ENCODE measurements at regions not wholly inside any gene's neighbourhood (a gene's known extent, or its start where the extent isn't known, plus 50 kb on each side); places are given as distances from the start of the nearest gene placed in this dataset.

DNA sequence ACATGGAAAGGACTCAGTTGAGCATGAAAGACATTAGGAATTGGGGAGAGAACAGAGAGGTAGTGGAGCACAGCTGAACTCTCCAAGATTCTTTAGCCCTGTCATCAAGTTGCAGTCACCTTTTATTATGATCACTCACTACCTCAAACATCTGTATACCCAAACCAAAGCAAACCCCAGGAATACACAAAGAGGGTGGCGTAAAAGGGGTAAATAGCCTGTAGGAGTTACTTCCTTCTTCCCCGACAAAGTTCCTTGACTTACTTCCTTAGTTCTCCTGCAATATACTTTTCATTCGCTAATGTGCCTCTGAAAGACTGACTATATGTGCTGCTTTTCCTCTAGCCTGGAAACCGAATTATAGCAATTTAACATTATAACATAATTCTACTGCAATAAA lies 159.9 kb downstream of the SPRY1 start:
- WGBS, 2 experiments (ENCODE audit: insufficient coverage in 2 of 2), result 83 to 86% methylated on average over 1 to 2 of the region's 4 CpGs
- Histone ChIP-seq H3K36me3 (ENCODE audit: control insufficient read depth, insufficient read depth, low read length) (no peaks in the 10 kb centered on the region), H3K4me1 (ENCODE audit: control insufficient read depth, insufficient read depth, low read length, poor library complexity, severe bottlenecking) (peaks cover 18% of the 10 kb centered on the region), H3K4me3 (ENCODE audit: extremely low read depth, insufficient read depth, low read length, poor library complexity, severe bottlenecking) (no peak overlapping the region), H3K9me3 (ENCODE audit: control insufficient read depth, low read length) (no peaks in the 10 kb centered on the region), H3K27ac (ENCODE audit: low read depth, low read length, severe bottlenecking) (no peak overlapping the region)

DNA sequence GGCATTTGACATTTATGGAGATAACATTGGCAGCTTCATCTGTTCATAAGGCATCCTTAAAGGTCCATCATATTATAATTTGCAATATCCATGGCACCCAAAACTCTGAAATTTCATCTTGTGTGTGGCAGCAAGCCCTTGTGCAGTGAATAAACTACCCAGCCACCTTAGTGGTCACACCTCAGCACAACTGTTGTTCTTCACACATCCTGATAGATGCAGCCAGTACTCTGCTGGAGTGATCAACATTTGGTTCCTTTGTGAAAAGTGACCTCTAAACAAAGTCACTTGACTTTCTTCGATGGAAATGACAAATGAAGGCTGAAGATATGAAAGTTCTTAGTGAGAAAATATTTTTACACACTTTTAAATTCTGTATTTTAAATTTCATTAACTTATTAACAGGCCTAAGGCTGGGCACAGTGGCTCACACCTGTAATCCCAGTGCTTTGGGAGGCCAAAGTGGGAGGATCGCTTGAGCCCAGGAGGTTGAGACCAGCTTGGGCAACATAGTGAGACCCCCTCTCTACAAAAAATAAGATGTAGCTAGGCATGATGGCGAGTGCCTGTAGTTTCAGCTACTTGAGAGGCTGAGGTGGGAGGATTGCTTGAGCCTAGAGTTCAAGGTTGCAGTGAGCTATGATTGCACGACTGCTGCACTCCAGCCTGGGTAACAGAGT lies 161.4 kb downstream of the SPRY1 start:
- H3K36me3 ChIP-seq (ENCODE audit: control insufficient read depth, insufficient read depth, low read length), result no peaks in the 10 kb centered on the region
- H3K4me1 ChIP-seq (ENCODE audit: control insufficient read depth, insufficient read depth, low read length, poor library complexity, severe bottlenecking), result peaks cover 18% of the 10 kb centered on the region
- H3K27ac ChIP-seq (ENCODE audit: low read depth, low read length, severe bottlenecking), result no peak overlapping the region
- 92 to 94% methylated on average over 2 of the region's 4 CpGs for WGBS, 2 experiments (ENCODE audit: insufficient coverage in 2 of 2)
- no peak overlapping the region for H3K4me3 ChIP-seq (ENCODE audit: extremely low read depth, insufficient read depth, low read length, poor library complexity, severe bottlenecking)
- no peaks in the 10 kb centered on the region for H3K9me3 ChIP-seq (ENCODE audit: control insufficient read depth, low read length)

DNA sequence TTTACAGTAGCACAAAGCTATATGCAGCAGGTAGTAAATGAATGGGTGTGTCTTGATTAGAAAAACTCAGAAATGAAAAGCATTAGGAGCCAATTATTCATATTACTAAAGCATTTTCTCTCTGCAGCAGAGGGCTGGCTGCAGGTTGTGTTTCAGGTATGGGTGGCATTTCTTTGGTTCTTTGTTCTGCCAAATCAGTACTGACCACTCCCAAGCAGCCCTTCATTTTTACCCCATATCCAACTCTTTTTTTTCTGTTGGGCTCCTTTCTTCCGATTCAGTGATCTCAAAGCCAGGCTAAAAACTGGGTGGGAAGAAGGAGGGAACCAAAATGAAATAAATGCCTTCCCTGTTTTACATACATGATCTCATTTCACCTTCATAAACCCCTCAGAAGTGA lies 162.3 kb downstream of the SPRY1 start:
- 100% methylated on average over 1 of the region's 1 CpG; no CpG with 5 or more reads in 1 of the 2 experiments for WGBS, 2 experiments (ENCODE audit: insufficient coverage in 2 of 2)

DNA sequence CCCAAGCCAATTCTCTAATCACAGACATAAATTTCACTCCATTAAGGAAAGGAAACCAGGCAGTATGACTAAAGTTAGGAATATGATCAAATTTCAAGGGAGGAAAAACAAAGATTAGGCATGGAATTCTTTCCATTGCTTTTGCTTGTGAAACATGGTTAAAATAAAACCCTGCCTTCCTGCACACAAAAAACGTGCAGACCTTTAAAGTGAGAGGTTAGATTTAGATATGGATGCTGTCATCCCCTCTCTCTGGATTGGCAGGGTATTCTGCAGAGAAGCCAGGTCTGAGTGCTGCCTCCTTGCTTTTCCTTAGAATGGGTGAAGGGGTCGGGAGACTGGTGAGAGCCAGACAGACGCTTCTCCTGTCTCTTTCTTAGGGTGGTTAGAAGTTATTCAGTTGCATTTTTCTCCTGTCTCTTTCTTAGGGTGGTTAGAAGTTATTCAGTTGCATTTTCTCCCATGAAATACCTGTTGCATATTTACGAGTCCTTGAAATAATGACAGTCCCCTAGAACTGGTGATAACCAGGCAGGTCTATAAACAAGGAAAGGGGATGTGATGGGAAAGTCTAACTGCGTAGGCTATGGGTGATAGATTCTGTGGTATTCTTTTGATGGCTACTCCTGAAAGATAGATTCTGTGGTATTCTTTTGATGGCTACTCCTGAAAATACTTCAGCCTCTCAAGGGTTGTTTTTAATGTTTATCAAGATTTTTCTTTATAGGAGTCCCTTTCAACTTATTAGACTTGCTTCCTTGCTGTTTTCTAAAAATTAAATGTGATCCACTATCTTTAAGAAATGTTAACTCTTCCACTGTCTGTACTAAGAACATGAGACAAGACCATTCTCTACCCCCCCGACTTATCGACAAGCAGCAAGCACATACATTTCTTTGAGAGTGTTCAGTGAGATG lies 163.6 kb downstream of the SPRY1 start:
- Histone ChIP-seq H3K4me3 (ENCODE audit: extremely low read depth, insufficient read depth, low read length, poor library complexity, severe bottlenecking) (no peak overlapping the region), H3K27ac (ENCODE audit: low read depth, low read length, severe bottlenecking) (no peak overlapping the region), H3K4me1 (ENCODE audit: control insufficient read depth, insufficient read depth, low read length, poor library complexity, severe bottlenecking) (peaks cover 18% of the 10 kb centered on the region), H3K9me3 (ENCODE audit: control insufficient read depth, low read length) (no peaks in the 10 kb centered on the region), H3K36me3 (ENCODE audit: control insufficient read depth, insufficient read depth, low read length) (no peaks in the 10 kb centered on the region)
- WGBS, 2 experiments (ENCODE audit: insufficient coverage in 2 of 2), result 48 to 80% methylated on average over 2 of the region's 7 CpGs

More for the DNA sequence above, 162.3 kb downstream of the SPRY1 start:
- H3K4me3 ChIP-seq (ENCODE audit: extremely low read depth, insufficient read depth, low read length, poor library complexity, severe bottlenecking), result no peak overlapping the region
- H3K4me1 ChIP-seq (ENCODE audit: control insufficient read depth, insufficient read depth, low read length, poor library complexity, severe bottlenecking), result peaks cover 18% of the 10 kb centered on the region
- no peaks in the 10 kb centered on the region for H3K9me3 ChIP-seq (ENCODE audit: control insufficient read depth, low read length)
- no peaks in the 10 kb centered on the region for H3K36me3 ChIP-seq (ENCODE audit: control insufficient read depth, insufficient read depth, low read length)
- no peak overlapping the region for H3K27ac ChIP-seq (ENCODE audit: low read depth, low read length, severe bottlenecking)

DNA sequence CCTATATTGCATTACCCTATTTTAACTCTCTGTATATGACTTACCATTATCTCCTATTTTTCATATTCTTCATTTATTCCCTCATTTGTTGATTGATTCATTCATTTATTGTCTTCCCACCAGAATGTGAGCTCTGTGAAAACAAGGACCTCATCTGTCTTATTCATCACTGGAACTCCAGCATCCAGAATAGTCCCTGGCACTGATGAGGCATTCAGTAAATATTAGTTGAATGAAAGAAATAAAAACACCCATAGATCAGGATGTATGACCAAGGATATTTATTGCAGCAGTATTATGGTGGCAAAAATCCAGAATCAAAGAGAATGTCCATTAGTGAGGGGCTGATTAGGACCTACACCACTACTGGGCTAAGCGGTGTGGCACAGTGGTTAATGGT lies 164.9 kb downstream of the SPRY1 start:
- H3K27ac ChIP-seq (ENCODE audit: low read depth, low read length, severe bottlenecking), result no peak overlapping the region
- H3K9me3 ChIP-seq (ENCODE audit: control insufficient read depth, low read length), result peaks cover 3% of the 10 kb centered on the region
- H3K36me3 ChIP-seq (ENCODE audit: control insufficient read depth, insufficient read depth, low read length), result no peaks in the 10 kb centered on the region
- H3K4me3 ChIP-seq (ENCODE audit: extremely low read depth, insufficient read depth, low read length, poor library complexity, severe bottlenecking), result no peak overlapping the region
- peaks cover 8% of the 10 kb centered on the region for H3K4me1 ChIP-seq (ENCODE audit: control insufficient read depth, insufficient read depth, low read length, poor library complexity, severe bottlenecking)
- no CpG with 5 or more reads among the region's 1 CpG for WGBS, 2 experiments (ENCODE audit: insufficient coverage in 2 of 2)

DNA sequence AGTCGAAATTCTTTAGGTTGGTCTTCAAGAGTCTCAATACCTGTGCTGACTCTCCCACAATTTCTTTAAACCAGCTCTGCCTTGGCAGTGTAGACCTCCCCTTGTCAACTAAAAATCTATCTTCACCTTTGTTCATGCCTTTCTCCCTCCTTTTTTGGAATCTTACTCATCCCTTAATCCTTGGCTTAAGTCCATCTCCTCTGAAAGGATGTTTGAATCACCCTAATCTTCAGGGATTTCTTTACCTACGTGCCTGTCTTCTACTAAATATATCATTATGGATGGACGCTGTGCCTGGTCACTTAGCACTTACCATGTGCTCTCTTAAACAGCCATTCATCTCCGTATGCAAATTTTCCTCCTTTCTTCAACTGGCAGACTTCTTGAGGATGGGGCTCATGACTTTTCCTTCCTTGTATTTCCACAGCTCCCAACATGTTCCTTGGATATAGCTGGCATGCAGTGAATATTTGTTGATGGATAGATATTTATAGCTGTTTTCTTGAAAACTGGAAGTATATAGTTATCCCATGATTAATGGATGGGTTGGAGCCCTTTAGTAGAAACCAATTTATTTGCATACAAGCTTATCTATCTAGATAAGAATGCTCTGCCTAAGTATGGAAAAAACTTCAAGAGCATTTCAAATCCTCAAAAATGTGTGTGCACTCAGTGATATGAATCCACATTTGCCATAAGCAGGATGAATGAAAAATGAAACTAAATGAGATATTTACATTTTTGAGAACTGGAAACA lies 166.6 kb downstream of the SPRY1 start:
- H3K27ac ChIP-seq (ENCODE audit: low read depth, low read length, severe bottlenecking), result no peak overlapping the region
- H3K36me3 ChIP-seq (ENCODE audit: control insufficient read depth, insufficient read depth, low read length), result no peaks in the 10 kb centered on the region
- no peak overlapping the region for H3K4me3 ChIP-seq (ENCODE audit: extremely low read depth, insufficient read depth, low read length, poor library complexity, severe bottlenecking)
- H3K9me3 ChIP-seq (ENCODE audit: control insufficient read depth, low read length), result peaks cover 6% of the 10 kb centered on the region
- H3K4me1 ChIP-seq (ENCODE audit: control insufficient read depth, insufficient read depth, low read length, poor library complexity, severe bottlenecking), result peaks cover 7% of the 10 kb centered on the region
- 90 to 94% methylated on average over 4 of the region's 4 CpGs for WGBS, 2 experiments (ENCODE audit: insufficient coverage in 2 of 2)

DNA sequence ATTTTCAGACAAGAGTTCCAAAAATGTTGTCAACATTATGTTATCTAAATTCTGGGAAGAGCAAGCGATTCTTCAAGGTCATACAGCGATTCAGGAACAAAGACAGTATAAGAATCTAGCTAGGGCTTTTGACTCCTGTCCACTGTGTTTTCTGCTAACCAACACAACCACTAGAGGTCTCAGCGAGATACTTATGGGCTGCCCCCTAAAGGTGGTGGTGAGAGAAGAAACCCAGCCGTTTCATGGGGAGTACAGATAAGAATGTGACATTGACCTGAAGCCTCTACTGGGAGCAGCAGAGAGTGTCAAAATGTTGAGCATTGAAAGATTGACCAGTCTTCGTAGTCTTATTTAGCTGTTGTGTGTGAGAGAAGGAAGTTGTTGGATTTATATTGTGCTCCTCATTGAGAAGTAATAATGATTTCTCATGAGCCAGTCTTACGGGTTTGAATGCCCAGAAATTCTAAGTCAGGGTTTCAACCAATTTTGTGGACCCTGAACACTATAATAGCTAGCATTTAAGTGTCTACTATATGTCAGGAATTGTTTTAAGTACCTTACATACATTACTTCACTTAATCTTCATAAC lies 168.3 kb downstream of the SPRY1 start:
- H3K27ac ChIP-seq (ENCODE audit: low read depth, low read length, severe bottlenecking), result no peak overlapping the region
- 27 to 46% methylated on average over 2 to 5 of the region's 6 CpGs for WGBS, 2 experiments (ENCODE audit: insufficient coverage in 2 of 2)
- H3K4me1 ChIP-seq (ENCODE audit: control insufficient read depth, insufficient read depth, low read length, poor library complexity, severe bottlenecking), result peaks cover 7% of the 10 kb centered on the region
- H3K36me3 ChIP-seq (ENCODE audit: control insufficient read depth, insufficient read depth, low read length), result no peaks in the 10 kb centered on the region
- peaks cover 6% of the 10 kb centered on the region for H3K9me3 ChIP-seq (ENCODE audit: control insufficient read depth, low read length)
- H3K4me3 ChIP-seq (ENCODE audit: extremely low read depth, insufficient read depth, low read length, poor library complexity, severe bottlenecking), result no peak overlapping the region

DNA sequence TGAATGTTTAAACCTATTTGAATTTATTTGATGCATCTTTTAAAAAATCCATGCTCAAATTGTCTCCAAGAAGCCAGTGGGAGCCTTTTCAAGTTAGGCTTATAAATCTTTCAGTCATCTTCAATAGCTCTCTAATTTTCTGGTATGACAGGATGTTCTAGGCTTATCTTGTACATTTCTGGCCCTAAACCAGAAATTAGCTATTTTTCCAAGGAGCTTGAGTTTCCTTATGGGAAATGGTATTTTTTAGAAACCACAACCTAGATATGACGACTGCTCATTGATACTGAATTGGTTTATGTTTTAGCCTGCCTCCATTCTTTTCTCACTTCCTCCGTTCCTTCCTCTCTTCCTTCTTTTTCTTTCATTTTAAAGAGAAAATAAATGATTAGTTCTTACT lies 172.3 kb downstream of the SPRY1 start:
- H3K36me3 ChIP-seq (ENCODE audit: control insufficient read depth, insufficient read depth, low read length), result no peaks in the 10 kb centered on the region
- H3K4me3 ChIP-seq (ENCODE audit: extremely low read depth, insufficient read depth, low read length, poor library complexity, severe bottlenecking), result no peak overlapping the region
- H3K27ac ChIP-seq (ENCODE audit: low read depth, low read length, severe bottlenecking), result no peak overlapping the region
- WGBS, 2 experiments (ENCODE audit: insufficient coverage in 2 of 2), result no CpG with 5 or more reads among the region's 2 CpGs
- no peaks in the 10 kb centered on the region for H3K4me1 ChIP-seq (ENCODE audit: control insufficient read depth, insufficient read depth, low read length, poor library complexity, severe bottlenecking)
- H3K9me3 ChIP-seq (ENCODE audit: control insufficient read depth, low read length), result peaks cover 6% of the 10 kb centered on the region

DNA sequence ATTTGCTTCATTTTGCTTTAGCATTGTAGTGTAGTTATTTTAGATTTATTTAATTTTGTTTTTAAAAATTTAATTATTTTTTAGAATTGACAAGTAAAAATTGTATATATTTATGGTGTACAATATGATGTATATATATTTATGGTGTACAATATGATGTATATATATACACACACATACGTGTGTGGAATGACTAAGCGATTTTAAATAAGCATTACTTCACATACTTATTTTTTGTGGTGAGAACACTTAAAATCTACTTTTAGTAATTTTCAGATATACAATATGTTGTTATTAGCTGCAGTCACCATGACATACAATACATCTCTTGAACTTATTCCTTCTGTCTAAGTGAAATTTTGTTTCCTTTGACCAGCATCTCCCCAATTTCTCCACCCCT lies 172.9 kb downstream of the SPRY1 start:
- no peaks in the 10 kb centered on the region for H3K4me1 ChIP-seq (ENCODE audit: control insufficient read depth, insufficient read depth, low read length, poor library complexity, severe bottlenecking)

DNA sequence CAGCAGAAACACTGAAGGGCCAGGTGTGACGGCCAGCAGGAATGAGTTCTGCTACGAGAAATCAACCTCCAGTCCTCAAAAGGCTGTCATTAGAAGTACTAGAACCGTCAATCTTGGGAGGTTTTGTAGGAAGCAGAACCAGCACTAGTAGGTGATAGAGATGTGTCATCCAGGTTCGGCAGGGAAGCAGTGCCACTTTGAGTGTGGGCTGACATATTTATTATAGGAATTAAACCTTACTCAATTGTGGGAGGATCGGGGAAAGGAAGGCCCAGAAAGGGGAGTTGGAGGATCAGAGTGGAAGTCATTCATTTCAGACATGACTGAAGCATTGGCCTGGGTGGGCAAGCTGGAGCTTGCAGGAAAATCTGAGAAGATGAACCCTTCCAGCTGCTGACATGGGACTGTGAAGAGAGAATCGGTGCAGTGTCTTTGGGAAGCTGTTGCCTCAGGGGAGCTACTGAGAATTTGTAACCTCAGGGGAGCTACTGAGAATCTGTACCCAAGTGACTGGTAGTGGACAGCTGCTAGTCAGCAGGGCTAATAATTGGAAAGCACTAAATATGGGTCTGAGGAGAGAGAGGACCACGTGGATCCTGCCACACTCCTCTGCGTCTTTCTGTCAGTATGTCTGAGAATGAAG lies 177.4 kb downstream of the SPRY1 start:
- Histone ChIP-seq H3K36me3 (ENCODE audit: control insufficient read depth, insufficient read depth, low read length) (no peaks in the 10 kb centered on the region), H3K27ac (ENCODE audit: low read depth, low read length, severe bottlenecking) (no peak overlapping the region), H3K9me3 (ENCODE audit: control insufficient read depth, low read length) (no peaks in the 10 kb centered on the region), H3K4me3 (ENCODE audit: extremely low read depth, insufficient read depth, low read length, poor library complexity, severe bottlenecking) (no peak overlapping the region), H3K4me1 (ENCODE audit: control insufficient read depth, insufficient read depth, low read length, poor library complexity, severe bottlenecking) (no peaks in the 10 kb centered on the region)
- 88 to 94% methylated on average over 6 of the region's 8 CpGs for WGBS, 2 experiments (ENCODE audit: insufficient coverage in 2 of 2)

More for the DNA sequence above, 172.9 kb downstream of the SPRY1 start:
- H3K36me3 ChIP-seq (ENCODE audit: control insufficient read depth, insufficient read depth, low read length), result no peaks in the 10 kb centered on the region
- H3K27ac ChIP-seq (ENCODE audit: low read depth, low read length, severe bottlenecking), result no peak overlapping the region
- no CpG with 5 or more reads among the region's 2 CpGs for WGBS, 2 experiments (ENCODE audit: insufficient coverage in 2 of 2)
- H3K9me3 ChIP-seq (ENCODE audit: control insufficient read depth, low read length), result peaks cover 6% of the 10 kb centered on the region
- H3K4me3 ChIP-seq (ENCODE audit: extremely low read depth, insufficient read depth, low read length, poor library complexity, severe bottlenecking), result no peak overlapping the region
